ENCODE measurements at regions not wholly inside any gene's neighbourhood (a gene's known extent, or its start where the extent isn't known, plus 50 kb on each side); places are given as distances from the start of the nearest gene placed in this dataset.

GRCh38 chr11:25159341-25159740, 662.5 kb downstream of the LUZP2 start:
- H3K4me3 ChIP-seq (ENCODE audit: low read depth, poor library complexity, severe bottlenecking): no peak overlapping the region
- WGBS, 2 donors: 82 to 95% methylated on average over 2 of the region's 2 CpGs
- no peak for DNase-seq (ENCODE audit: low spot score in 2 of 2)
- intact Hi-C loops (cut with DNase I; ENCODE audit: low total_unique reads): no loop called here
- TF ChIP-seq POLR2A (IDR thresholded peaks at IDR 0.05) (no peak), CTCF (IDR thresholded peaks at IDR 0.05) (no peak)

GRCh38 chr11:25163421-25163820, 666.6 kb downstream of the LUZP2 start:
- intact Hi-C loops (cut with DNase I; ENCODE audit: low total_unique reads): no loop called here
- TF ChIP-seq CTCF (IDR thresholded peaks at IDR 0.05) (no peak), POLR2A (IDR thresholded peaks at IDR 0.05) (no peak)
- DNase-seq (ENCODE audit: low spot score in 2 of 2): no peak
- no peak overlapping the region for H3K4me3 ChIP-seq (ENCODE audit: low read depth, poor library complexity, severe bottlenecking)

GRCh38 chr11:25180187-25180586, 683.3 kb downstream of the LUZP2 start:
- intact Hi-C loops (cut with DNase I; ENCODE audit: low total_unique reads): no loop called here
- no peak overlapping the region for H3K4me3 ChIP-seq (ENCODE audit: low read depth, poor library complexity, severe bottlenecking)
- WGBS, 2 donors: 32 to 45% methylated on average over 1 of the region's 1 CpG
- no peak for DNase-seq (ENCODE audit: low spot score in 2 of 2)
- TF ChIP-seq CTCF (IDR thresholded peaks at IDR 0.05) (no peak), POLR2A (IDR thresholded peaks at IDR 0.05) (no peak)

GRCh38 chr11:25183411-25183810, 686.6 kb downstream of the LUZP2 start:
- TF ChIP-seq CTCF (IDR thresholded peaks at IDR 0.05) (no peak), POLR2A (IDR thresholded peaks at IDR 0.05) (no peak)
- DNase-seq (ENCODE audit: low spot score in 2 of 2): no peak
- intact Hi-C loops (cut with DNase I; ENCODE audit: low total_unique reads): no loop called here
- 52 to 57% methylated on average over 1 of the region's 1 CpG for WGBS, 2 donors
- no peak overlapping the region for H3K4me3 ChIP-seq (ENCODE audit: low read depth, poor library complexity, severe bottlenecking)

GRCh38 chr11:25197515-25197914, 700.7 kb downstream of the LUZP2 start:
- intact Hi-C loops (cut with DNase I; ENCODE audit: low total_unique reads): no loop called here
- WGBS, 2 donors: 74 to 87% methylated on average over 3 of the region's 3 CpGs
- no peak overlapping the region for H3K4me3 ChIP-seq (ENCODE audit: low read depth, poor library complexity, severe bottlenecking)
- no peak for TF ChIP-seq CTCF (IDR thresholded peaks at IDR 0.05)
- TF ChIP-seq POLR2A (IDR thresholded peaks at IDR 0.05): no peak
- no peak for DNase-seq (ENCODE audit: low spot score in 2 of 2)

GRCh38 chr11:25198704-25199103, 701.9 kb downstream of the LUZP2 start:
- 78 to 83% methylated on average over 2 of the region's 2 CpGs for WGBS, 2 donors
- H3K4me3 ChIP-seq (ENCODE audit: low read depth, poor library complexity, severe bottlenecking): no peak overlapping the region
- no peak for TF ChIP-seq CTCF (IDR thresholded peaks at IDR 0.05)
- no peak for TF ChIP-seq POLR2A (IDR thresholded peaks at IDR 0.05)
- DNase-seq (ENCODE audit: low spot score in 2 of 2): no peak
- intact Hi-C loops (cut with DNase I; ENCODE audit: low total_unique reads): no loop called here
